IMR-90 (cell line): ENCODE measurements at regions not wholly inside any gene's neighbourhood (a gene's known extent, or its start where the extent isn't known, plus 50 kb on each side); places are given as distances from the start of the nearest gene placed in this dataset.

Experiments
- ATAC-seq: fragments of 200-7000 bp; cut with Tn5 transposase; 2 replicates; pipeline ENCODE4 v1.9.1; 2020; ENCODE audit warnings: low read depth, mild to moderate bottlenecking, moderate library complexity
- BruUV-seq: library from RNA; stranded (reverse); fragments of 400-500 nt; replicated peaks from 2 replicates; lab custom pipeline; 2021; lab: Mats Ljungman, UMichigan
- CTCF ChIA-PET: fragments of 300-600 bp; formaldehyde crosslinking; extraction: SDS; loops from one replicate; lab custom pipeline; 2021; ENCODE audit warnings: antibody characterized with exemption; lab: Yijun Ruan, JAX
- POLR2A ChIA-PET: fragments of 300-600 bp; sonication (Branson Sonifier 250); formaldehyde crosslinking; loops from one replicate; lab custom pipeline; 2022; ENCODE audit warnings: antibody characterized with exemption; ENCODE audit not compliant: unreplicated experiment; lab: Charles Lee
- DNase-seq: peaks from one replicate; pipeline ENCODE4 v3.0.0; 2013
- H2AFZ ChIP-seq: replicated peaks from 2 replicates; pipeline ENCODE3; 2013; ENCODE audit warnings: low read length, mild to moderate bottlenecking; ENCODE audit not compliant: poor library complexity
- H2AK5ac ChIP-seq: 2 replicates; pipeline ENCODE4 v1.6.1; 2013; ENCODE audit warnings: low read depth, low read length, inconsistent platforms
- H2AK9ac ChIP-seq: replicated peaks from 2 replicates; pipeline ENCODE3; 2013; ENCODE audit warnings: mild to moderate bottlenecking, low read depth, low read length, moderate library complexity; ENCODE audit not compliant: poor library complexity
- H2BK120ac ChIP-seq: 2 replicates; pipeline ENCODE4 v1.6.1; 2013; ENCODE audit warnings: low read depth, low read length, inconsistent platforms
- H2BK15ac ChIP-seq: 3 replicates; pipeline ENCODE4 v1.6.1; 2013; ENCODE audit warnings: low read depth, low read length, inconsistent platforms
- H2BK20ac ChIP-seq: 2 replicates; pipeline ENCODE4 v1.6.1; 2013; ENCODE audit warnings: low read depth, mild to moderate bottlenecking, inconsistent platforms, low read length, moderate library complexity
- H2BK5ac ChIP-seq: 2 replicates; pipeline ENCODE4 v1.6.1; 2013; ENCODE audit warnings: mild to moderate bottlenecking, low read depth, low read length, inconsistent platforms; ENCODE audit not compliant: poor library complexity, severe bottlenecking
- H3K14ac ChIP-seq: replicated peaks from 2 replicates; pipeline ENCODE4 v1.6.1; 2013; ENCODE audit warnings: low read depth, low read length, inconsistent platforms
- H3K18ac ChIP-seq: 2 replicates; pipeline ENCODE4 v1.6.1; 2013; ENCODE audit warnings: low read depth, low read length, control low read depth
- H3K23ac ChIP-seq: 2 replicates; pipeline ENCODE4 v1.6.1; 2013; ENCODE audit warnings: low read depth, low read length, inconsistent platforms
- H3K27ac ChIP-seq: 2 replicates; pipeline ENCODE4 v1.5.1; 2013; ENCODE audit warnings: mild to moderate bottlenecking, control low read depth, low read length; ENCODE audit not compliant: insufficient read depth
- H3K27me3 ChIP-seq: 2 replicates; pipeline ENCODE4 v1.6.1; 2013; ENCODE audit warnings: low read length; ENCODE audit not compliant: control insufficient read depth, insufficient read depth
- H3K36me3 ChIP-seq: 2 replicates; pipeline ENCODE4 v1.6.1; 2013; ENCODE audit warnings: low read length, mixed read lengths; ENCODE audit not compliant: control insufficient read depth, insufficient read depth
- H3K4ac ChIP-seq: 2 replicates; pipeline ENCODE4 v1.6.1; 2013; ENCODE audit warnings: low read depth, low read length, inconsistent platforms
- H3K4me1 ChIP-seq: 2 replicates; pipeline ENCODE4 v1.6.1; 2013; ENCODE audit warnings: low read length, mixed read lengths; ENCODE audit not compliant: control insufficient read depth, insufficient read depth
- H3K4me2 ChIP-seq: 2 replicates; pipeline ENCODE4 v1.6.1; 2013; ENCODE audit warnings: low read depth, mild to moderate bottlenecking, control low read depth, low read length, moderate library complexity
- H3K4me3 ChIP-seq: 2 replicates; pipeline ENCODE4 v1.5.1; 2013; ENCODE audit warnings: low read depth, mild to moderate bottlenecking, control low read depth, low read length, moderate library complexity; ENCODE audit not compliant: insufficient read depth
- H3K56ac ChIP-seq: 2 replicates; pipeline ENCODE4 v1.6.1; 2013; ENCODE audit warnings: low read length, inconsistent platforms; ENCODE audit not compliant: insufficient read depth; ENCODE audit errors: extremely low read depth
- H3K79me1 ChIP-seq, 2 experiments: 2 replicates each; pipeline ENCODE4 v1.6.1; 2013; ENCODE audit warnings: low read length in 2 of 2, inconsistent platforms in 1 of 2, low read depth in 1 of 2
- H3K9ac ChIP-seq: 2 replicates; pipeline ENCODE4 v1.6.1; 2013; ENCODE audit warnings: low read depth, low read length, control low read depth
- H3K9me1 ChIP-seq: 2 replicates; pipeline ENCODE4 v1.6.1; 2013; ENCODE audit warnings: low read length, inconsistent platforms; ENCODE audit not compliant: insufficient read depth
- H3K9me3 ChIP-seq: 2 replicates; pipeline ENCODE4 v1.6.1; 2013; ENCODE audit warnings: low read length; ENCODE audit not compliant: control insufficient read depth, insufficient read depth
- H4K20me1 ChIP-seq: 2 replicates; pipeline ENCODE4 v1.6.1; 2013; ENCODE audit warnings: low read length, inconsistent platforms; ENCODE audit not compliant: insufficient read depth
- H4K5ac ChIP-seq: 2 replicates; pipeline ENCODE4 v1.6.1; 2013; ENCODE audit warnings: mild to moderate bottlenecking, low read depth, low read length, control low read depth
- H4K8ac ChIP-seq, 2 experiments: 2 replicates each; pipeline ENCODE4 v1.6.1; 2013; ENCODE audit warnings: low read depth in 2 of 2, low read length in 2 of 2, control low read depth in 1 of 2, inconsistent platforms in 1 of 2
- H4K91ac ChIP-seq: 2 replicates; pipeline ENCODE4 v1.6.1; 2013; ENCODE audit warnings: low read depth, low read length, inconsistent platforms; ENCODE audit not compliant: insufficient read depth
- SMC3 ChIP-seq: fragments of 150-350 bp; IDR thresholded peaks from 2 replicates; pipeline ENCODE4 v1.6.1; 2016; ENCODE audit warnings: low read depth, mild to moderate bottlenecking, antibody characterized with exemption, low read length, moderate library complexity
- WGBS, 2 experiments: methylation state at CpG; one replicate each; pipeline versions ENCODE4 v1.1.5 to v1.1.7; 2013; ENCODE audit warnings: missing lambda C conversion rate in 2 of 2; ENCODE audit not compliant: insufficient read length in 1 of 2; ENCODE audit errors: extremely low coverage in 2 of 2; 5-methylcytosine and 5-hydroxymethylcytosine counted together
- dilution Hi-C: fragments of 300-500 bp; cut with HindIII; formaldehyde crosslinking; loops from one replicate; pipeline ENCODE4 v1.14.3; 2018; ENCODE audit warnings: low sequenced_read_pairs; ENCODE audit not compliant: unreplicated experiment
- in situ Hi-C: fragments of 300-500 bp; cut with MboI; formaldehyde crosslinking; loops from 3 replicates; pipeline ENCODE4 v1.14.3; 2019; ENCODE audit warnings: low sequenced_read_pairs, inconsistent platforms, mixed read lengths
- intact Hi-C: fragments of 100-400 bp; cut with micrococcal nuclease; formaldehyde crosslinking; loops from 2 replicates; pipeline ENCODE4 v1.10.0; 2022

DNA sequence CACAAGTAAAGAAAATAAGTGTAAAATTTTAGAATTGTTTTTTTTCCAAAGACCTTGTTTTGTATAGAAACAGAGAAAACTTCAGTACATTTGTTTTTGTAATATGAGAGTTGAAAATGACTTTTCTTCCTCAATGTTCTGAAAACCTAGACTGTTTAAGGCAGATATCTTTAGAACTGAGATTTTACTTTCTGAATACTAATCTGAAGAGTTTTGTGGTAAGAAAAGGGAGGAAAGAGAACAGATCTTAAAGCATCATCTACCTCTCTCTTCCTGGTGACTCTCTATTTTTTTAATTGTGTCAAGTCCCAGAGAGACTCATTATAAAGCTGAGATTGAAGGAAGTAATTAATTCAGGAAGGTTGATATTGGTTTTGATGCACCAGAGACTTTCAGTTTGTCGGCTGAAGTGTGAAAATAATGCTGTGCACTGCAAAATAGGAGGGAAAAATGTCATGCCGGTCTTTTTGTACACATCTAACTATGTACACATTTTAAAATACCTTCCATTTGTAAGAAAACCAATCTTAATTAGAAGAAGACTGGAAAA, 142.1 kb upstream of the NAALADL2 start:
- Histone ChIP-seq H3K36me3 (no peaks in the 10 kb centered on the region), H4K91ac (no peak overlapping the region), H3K27me3 (no peaks in the 10 kb centered on the region), H3K4me1 (no peaks in the 10 kb centered on the region), H2AK9ac (no peak overlapping the region), H2BK5ac (no peak overlapping the region), H3K14ac (no peak overlapping the region), H4K5ac (no peak overlapping the region), H4K20me1 (no peaks in the 10 kb centered on the region), H4K8ac (no peak overlapping the region; a peak in 1 of 4 replicates), H2AFZ (no peak overlapping the region), H3K79me1 (no peaks in the 10 kb centered on the region), H3K23ac (no peak overlapping the region), H2BK15ac (no peak overlapping the region), H3K56ac (no peak overlapping the region), H3K18ac (no peak overlapping the region), H2BK20ac (no peak overlapping the region), H2BK120ac (no peak overlapping the region), H3K27ac (no peak overlapping the region), H3K4ac (no peak overlapping the region), H3K4me2 (no peak overlapping the region), H3K4me3 (no peak overlapping the region), H3K9ac (no peak overlapping the region), H2AK5ac (no peak overlapping the region), H3K9me1 (no peaks in the 10 kb centered on the region), H3K9me3 (no peaks in the 10 kb centered on the region)
- DNase-seq (no peak), ATAC-seq (no peak)
- POLR2A ChIA-PET, result no interaction called here
- dilution Hi-C loops (no loop called here), in situ Hi-C loops (no loop called here), intact Hi-C loops (no loop called here)
- no CpG with 5 or more reads among the region's 2 CpGs for WGBS, 2 experiments
- no TSS peak for BruUV-seq
- no peak for TF ChIP-seq SMC3
- CTCF ChIA-PET, result no interaction called here
